ENCODE measurements at regions not wholly inside any gene's neighbourhood (a gene's known extent, or its start where the extent isn't known, plus 50 kb on each side); places are given as distances from the start of the nearest gene placed in this dataset.

DNA sequence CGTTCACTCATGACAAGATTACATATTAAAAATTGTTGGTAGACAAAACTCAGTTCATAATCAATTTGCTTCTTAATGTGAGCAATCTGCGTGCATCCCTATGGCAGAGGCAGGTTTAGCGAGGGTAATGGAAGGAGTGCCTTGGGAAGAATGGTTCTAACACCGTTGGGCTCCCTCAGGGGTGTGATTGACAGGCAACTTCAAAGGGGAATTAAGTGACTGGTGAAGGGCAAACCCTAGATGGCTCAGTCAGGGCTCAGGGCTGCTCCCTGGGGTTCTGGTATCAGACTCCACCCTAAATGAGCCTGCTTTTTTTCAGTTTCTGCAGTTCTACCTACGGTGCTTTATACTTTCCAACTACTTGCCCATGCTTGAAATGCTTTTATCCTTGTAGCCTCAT lies 419.5 kb upstream of the CELF4 start:
- DNase-seq: no peak

DNA sequence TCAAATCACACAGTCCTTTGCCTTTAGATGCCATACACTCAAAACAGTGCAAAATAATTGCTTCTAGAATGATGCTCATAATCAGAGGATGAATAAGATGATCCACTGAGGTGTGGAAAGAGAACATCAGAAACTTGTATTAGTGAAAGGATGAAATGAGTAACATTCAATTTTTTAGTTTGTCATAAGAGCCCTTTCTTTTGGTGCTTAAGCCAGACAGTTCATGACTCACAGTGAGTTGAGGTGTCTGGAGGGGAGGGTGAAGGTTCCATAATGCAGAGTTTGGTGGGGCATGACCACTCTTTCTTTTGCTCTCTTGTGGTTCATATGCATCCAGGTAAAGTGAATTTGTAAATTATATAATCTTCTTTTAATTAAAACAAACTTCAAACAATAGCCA lies 415.0 kb upstream of the CELF4 start:
- no peak for DNase-seq

DNA sequence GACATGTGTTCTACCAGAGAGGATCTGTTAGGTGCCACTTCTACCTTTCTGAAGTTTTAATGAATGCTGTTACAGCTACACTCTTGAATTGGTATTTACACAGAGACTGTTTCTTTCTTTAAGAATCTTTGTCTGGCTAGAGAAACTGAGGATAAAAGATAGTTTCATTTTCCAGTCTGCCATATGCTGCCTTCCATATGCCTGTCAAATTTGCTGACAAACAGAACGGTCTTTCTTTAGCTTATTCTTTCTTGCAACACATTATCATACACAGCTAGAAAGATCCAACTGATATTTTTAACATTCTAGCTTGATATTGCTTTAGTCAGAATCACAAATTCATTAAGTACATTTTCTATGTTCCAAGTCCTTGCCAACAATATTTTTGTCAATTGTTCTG lies 409.8 kb upstream of the CELF4 start:
- DNase-seq: no peak

DNA sequence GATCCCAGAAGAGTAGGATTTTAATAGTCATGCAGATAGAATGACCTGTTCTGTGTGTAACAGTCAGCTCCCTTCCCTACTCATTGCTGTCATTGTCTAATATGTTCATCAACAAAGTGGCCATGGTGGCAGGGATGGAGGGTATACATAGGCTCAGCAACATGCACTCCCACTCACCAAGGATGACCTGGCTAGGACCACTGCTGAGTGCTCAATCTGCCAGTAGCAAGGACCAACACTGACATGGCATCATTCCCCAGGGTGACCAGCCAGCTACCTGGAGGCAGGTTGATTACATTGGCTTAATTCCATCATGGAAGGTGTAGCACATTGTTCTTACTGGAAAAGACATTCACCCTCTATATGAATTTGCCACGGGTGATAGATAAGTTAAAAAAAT lies 401.7 kb upstream of the CELF4 start:
- no peak for DNase-seq

DNA sequence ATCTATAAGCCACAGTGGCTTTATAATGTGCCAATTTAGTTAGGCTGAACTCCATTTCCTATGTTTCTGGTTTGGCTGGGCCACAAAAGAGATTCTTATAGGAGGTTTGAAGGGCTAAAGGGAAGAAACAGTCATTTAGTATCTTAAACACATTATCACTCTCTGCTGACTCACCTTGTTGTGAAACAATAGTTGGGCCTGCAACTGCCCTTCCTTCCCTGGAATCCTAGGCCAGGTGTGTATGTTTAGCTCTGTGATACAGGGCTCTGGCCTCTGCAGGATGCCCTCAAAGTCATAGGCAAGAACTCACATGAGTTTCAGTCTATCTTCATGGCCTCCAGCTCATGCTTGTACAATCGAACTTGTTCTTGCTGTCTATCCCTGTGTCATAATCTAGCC lies 400.0 kb upstream of the CELF4 start:
- DNase-seq: no peak

DNA sequence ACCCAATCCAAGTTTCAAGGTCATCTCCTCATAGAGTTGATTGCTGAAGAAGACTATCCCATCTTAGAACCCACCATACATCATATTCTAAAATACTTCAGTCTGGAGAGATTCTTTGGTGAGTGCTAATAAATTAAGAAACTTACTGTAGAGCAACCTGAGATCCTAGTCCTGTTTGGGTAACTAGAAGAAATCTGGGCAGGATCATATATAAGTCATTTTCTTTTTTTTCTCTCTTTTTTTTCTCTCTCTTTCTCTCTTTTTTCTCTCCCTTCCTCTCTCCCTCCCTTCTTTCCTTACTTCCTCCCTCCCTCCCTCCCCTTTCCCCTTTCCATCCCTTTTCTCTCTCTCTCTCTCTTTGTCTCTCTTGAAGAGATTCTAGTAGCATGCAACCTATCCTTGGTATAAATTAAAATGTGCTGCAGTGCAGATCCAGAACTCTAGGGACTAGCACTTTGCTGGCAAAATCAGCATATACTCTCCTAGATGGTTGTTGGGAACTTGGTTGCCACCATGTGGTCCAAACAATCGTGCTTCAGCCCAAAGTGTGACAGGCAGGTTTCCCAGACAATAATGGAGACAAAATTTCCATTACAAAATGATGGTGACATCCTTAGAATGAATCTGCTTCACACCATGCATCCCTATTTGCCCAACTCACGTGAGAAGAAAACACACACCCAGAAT lies 399.4 kb upstream of the CELF4 start:
- DNase-seq: no peak

DNA sequence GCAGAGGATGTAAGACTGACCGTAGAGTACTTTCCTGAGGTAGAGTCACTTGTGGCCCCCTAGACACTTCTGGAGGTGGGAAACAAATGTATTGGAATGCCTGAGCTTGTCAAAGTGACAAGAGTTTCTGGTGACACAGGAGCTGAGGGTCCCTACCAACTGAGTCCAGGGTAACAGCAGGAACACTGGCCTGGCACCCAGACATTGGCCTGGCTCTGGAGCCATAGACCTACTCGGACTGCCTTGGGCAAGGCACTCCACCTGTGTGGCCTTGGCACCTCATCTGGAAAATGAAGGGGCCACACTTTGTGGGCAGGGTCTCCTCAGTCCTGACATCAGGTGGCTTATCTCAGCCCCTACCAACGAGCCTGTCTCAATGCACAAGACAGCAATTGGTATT lies 398.2 kb upstream of the CELF4 start:
- DNase-seq: no peak

DNA sequence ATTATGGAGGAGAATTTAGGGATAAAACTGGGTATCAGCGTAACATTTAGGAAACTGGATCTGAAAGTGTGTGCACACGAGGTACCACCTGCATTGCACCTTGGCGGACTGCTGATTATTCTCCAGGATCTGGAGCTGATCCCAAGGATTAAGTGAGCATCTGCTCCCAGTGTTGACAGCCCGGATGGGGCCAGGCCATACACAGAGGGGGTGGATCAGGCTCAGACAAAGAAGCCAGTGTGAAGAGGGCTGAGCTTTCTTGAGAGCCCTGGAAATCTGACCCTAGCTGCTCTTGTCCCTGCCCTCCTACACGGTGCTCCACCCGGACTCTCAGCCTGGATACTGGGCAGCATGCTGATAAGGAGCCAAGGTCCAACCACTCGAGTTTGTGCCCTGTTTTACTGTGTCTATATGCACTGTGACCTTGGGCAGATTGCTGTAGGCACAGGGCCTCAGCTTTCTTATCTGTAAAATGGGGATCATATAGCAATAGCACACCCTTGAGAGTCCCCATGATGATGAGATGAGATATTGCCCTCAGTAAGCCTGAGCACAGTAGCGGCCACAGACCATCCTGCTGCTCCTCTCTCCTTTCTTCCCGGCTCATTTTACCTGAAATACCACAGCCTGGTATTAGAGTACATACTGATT lies 396.8 kb upstream of the CELF4 start:
- no peak for DNase-seq

DNA sequence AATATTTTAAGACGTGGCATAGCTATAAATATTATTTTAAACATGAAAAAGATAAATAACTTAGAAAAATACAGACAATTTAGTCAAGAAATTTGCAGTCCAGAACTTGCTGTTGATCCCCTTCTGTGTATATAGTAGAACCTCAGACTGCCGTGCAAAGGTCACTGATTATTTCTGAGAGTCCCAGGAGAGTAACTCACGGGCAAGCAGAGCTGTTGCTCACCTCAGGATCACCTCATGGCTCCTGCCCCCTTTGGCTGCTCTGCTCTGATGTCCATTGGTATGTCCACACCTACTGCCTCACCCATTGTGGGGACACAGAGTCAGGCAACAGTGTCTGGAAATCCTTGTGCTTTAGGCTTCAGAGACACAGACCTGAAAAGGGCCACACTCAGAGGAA lies 392.9 kb upstream of the CELF4 start:
- no peak for DNase-seq

DNA sequence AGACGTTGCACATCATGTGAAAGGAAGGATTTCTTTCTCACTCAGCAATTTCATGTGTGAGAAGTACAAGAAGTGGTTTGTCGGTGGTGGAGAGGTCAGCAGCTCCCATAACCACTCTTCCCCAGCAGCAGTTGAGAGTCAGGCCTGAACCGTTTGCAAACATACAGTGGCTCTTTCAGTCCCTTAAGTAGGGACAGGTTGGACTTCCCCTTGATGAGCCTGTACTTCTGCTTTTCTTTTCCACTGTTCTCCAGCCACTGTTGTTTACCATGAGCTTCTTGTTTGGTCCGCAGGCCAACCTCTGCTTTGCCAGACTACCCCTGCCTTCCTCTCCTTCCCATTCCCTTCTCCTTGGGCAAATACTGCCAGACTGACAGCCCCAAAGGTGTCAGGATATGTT lies 391.3 kb upstream of the CELF4 start:
- no peak for DNase-seq

DNA sequence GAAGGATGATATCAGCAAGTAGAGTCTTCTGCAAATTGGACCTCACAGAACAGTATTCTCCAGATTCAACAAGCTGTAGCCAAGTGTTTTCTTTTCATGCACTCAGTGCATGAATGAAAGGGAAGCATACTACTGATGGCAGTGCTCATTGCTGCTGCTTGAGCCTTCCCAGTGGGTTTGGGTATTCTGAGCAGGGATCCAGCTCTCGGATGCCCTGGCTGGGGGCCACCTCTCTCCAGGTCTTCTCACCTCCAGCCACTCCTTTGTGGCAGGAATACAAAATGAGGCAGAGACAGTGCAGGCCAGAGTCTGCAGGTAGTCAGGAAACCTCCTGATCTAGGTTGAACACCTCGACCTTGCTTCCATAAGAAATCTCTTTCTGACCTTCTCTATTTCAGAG lies 390.4 kb upstream of the CELF4 start:
- DNase-seq: no peak

DNA sequence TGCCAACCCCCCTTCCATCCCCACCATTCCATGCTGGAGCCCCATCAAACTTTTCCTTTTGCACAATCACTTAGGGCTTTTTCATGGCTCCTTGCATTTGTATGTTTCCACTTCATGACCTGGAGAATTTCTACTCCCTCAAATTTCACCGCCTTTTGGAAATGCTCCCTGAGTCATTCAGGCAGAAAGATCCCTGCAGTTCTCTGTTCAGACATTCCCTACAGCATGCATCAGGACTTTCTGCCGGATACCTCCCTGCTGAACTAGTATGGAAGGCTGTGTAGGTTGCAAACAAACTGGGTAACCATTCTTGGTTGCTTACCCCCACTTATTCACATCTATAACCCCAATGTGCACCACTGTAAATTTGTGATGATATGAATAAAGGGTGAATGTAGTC lies 389.6 kb upstream of the CELF4 start:
- no peak for DNase-seq

DNA sequence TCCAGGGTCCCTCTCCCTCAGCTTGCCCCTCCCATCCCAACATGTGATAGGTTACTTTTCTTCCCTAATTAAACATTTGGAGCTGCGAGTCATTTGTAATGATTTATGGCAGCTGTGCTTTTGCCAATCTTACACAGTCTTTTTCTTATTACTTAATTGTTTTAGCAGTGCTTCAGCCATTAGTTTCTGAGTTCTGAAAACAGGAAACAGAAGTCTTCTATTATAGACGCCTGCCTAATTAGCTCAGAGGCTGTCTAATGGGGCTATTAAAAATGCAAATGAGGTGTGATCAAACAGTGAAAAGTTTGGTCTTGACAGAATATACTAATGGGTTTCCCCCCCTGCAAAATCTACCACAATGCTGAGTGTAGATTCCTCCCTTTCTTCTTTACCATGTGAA lies 388.3 kb upstream of the CELF4 start:
- no peak for DNase-seq

DNA sequence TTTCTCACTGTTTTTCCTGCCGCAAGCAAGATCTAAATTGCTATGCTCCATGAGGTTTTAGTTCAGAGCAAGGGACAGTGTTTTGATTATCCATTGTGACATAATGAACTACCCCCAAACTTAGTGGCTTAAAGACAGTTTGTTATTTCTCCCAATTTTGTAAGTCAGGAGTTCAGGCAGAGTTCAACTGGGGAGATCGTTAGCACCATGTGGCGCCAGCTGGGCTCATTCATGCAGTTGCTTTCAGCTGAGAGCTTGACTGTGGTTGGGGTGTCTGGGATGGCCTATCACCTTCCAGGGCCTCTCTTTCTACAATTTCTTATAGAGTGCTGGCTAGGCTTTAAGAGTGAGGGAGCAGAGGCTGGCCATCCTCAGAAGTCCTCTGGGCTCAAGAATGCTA lies 382.9 kb upstream of the CELF4 start:
- no peak for DNase-seq

DNA sequence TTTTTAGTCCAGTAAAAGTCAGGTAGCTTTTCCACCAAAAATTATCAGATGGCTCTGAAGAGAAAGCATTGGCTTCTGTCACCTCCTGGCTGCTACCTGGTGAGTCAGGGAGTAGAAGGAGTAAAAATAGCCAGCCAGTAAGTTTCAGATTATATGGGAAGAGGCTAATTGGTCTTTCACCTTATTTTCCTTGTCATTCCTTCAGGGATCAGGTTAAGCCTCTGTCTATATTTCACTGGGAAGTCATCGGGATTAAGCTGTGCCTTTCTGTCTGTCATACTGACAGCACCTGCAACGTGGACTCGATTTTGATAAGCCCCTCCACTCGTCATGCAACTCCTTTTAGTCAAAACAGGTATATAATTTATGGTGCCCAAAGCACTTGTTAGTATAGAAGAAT lies 380.7 kb upstream of the CELF4 start:
- DNase-seq: no peak

DNA sequence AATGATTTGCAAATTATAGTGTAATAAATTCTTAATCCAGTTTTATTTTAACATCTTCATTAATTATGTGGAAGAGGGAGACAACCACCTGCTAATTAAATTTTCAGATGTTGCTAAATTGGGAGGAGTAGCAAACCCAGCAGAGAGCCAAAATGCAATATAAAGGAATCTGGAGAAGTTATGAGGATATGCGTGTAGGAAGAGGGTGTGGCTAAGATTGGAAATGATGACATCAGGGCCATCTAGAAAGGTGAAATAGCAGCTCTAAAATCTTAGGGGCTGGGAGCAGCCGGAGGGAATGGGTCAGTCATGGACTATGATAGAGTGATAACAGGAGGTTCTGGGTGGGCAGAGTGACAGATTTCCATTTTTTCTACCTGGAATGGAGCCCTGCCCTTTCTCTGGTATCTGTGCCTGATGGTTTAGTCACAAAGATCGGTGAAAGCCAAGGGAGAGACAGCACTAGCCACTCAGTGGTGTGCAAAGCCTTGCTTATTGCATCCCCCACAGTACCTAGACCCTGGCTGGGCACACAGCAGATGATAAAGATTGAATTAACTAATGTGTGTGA lies 379.2 kb upstream of the CELF4 start:
- DNase-seq: no peak

DNA sequence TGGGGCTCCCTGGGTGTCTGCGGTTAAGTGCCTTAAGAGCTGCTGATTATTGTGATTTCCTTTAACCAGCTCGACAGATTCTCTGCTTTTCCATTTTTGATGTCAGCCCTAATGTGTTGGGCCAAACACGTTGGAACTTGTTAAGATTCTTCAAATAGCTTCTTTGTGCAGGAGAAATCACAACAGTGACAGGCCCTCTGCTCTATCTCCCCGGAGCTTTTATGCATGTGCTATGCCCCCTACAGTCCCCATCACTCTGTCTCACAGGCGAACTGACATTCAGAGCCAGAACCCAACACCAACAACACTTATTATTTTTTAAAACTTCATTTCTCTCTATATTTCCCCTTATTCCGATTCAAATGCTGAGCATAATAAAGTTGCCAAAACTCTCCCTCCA lies 371.7 kb upstream of the CELF4 start:
- DNase-seq: no peak

DNA sequence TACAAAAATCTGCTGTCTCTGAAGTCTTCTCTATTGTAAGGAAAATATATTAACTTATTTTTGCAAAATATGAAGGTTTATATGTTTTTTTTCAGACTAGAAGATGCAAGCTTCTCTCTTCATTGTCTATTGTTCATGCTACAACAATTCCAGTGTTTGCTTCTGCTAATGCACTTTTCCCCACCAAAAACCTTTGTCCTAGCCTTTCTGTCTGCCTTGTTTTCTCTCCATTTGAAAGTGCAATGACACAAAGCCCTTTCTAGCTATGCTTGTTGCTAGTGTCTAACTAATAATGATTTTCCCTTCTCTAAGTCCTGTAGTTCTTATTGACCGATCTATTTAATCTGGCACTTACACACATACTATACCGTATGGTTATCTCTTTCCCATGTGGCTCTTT lies 369.5 kb upstream of the CELF4 start:
- DNase-seq: no peak

DNA sequence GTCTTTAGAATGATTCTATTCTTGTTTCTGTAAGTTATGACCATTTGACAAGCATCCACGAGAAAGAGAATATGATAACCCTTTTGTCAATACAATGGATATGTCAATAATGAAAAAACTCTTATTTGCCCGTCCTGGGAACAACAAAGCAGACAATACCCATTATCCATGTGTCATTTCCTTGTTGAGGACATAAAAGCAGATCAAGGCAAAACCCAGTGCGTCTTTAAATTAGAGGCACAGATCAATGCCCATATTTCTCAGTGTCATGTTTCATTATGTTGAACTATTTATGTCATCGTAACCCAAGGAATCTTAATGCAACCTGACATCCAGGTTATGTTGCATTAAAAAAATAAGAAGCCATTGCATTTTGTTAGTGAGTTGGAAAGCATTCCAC lies 365.0 kb upstream of the CELF4 start:
- no peak for DNase-seq

DNA sequence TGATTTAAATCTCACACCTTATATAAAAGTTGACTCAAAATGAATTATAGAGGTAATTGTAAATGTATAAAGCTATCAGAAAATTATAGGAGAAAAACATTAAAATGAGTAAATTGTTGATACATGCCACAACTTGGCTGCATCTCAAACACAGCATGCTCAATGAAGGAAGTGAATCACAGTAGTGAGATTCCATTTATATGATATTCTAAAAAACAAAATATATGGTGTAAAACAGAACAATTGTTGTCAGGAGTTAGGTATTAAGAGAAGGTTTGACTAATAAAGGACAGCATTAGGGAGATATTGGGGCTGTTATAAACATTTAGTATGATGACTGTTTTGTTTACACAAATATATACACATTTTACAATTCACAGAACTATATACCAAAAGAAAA lies 356.6 kb upstream of the CELF4 start:
- DNase-seq: no peak

DNA sequence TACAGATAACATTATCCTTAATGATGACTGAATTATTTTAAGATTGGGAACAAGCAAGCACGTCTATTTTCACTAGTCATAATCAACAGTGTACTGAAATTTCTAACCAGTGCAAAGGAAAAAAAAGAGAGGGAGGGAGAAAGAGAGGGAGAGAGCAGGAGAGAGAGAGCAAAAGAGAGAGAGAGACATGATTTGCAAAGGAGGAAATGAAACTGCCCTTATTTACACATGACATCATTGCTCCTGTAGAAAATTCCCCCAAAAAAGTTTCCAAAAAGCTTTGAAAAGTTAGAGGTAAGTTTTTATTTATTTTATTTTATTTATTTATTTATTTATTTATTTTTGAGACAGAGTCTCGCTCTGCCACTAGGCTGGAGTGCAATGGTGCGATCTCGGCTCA lies 355.3 kb upstream of the CELF4 start:
- DNase-seq: no peak

DNA sequence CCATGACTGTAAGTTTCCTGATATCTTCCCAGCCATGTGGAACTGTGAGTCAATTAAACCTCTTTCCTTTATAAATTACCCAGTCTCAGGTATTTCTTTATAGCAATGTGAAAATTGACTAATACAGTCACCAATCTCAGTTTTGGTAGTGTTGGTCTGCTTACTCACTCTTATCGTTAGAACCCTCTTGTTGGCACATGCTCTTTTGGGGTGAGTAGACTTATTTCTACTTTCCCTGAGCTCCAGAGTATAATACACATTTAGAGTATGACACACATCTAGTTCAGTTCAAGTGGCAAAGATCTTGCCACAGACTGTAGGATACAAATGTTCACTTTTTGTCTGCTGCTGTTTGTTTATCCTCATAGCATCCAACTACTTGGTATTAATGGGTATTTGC lies 347.5 kb upstream of the CELF4 start:
- DNase-seq: no peak

DNA sequence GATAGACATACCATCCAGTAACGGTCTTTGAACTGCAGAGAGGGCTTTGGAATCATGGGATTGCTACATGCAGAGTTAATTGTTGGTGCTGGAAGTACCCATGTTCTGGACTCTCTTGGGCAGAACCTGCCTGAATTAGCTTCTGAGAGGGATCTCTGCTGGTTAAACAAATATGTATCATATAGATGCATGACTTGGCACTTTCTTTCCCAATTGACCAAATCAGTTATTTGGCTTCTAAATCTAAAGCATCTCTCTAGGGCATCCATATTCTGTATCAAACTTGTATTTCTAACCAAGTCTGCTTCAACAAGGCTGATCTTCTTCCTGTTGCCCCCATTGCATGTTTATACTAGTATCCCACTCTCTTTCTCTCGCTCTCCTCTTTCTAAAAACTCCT lies 336.7 kb upstream of the CELF4 start:
- no peak for DNase-seq

DNA sequence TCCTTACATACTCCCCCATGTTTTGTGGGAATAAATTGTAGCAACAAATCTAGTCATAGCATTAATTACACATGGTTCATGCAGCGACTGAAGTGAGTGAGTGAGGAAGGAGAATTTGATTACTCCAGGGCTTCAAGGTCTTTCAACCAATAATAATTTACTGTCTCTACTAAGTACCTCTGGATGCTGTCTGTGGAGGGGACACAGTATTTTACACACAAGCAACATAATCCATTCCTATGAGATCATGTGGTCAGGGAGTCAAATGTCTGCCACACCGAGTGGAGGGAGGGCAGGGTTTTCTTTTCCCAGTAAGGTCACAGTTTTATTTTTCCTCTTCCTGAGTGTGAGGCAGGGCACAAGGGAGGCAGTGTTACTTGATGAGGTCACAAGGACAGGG lies 334.7 kb upstream of the CELF4 start:
- DNase-seq: no peak

DNA sequence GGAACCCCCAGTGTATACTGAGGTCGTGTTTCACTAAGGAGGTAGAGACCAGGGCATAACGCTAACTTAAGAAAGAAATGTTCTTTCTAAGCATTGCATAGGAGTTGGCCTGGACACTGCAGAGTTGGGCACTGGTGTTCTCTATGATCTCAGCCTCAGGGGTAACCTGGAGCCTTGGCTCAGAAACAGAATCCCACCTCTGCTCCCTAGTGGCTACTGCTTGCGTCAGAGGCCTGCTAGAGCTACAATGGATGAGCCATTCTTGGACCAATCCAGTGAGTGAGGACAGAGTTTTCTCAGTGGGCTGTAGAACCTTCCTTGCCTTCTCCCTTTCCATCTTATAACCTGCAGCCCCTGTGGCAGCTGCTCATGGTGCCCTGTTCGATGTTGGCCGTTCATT lies 324.4 kb upstream of the CELF4 start:
- DNase-seq: no peak

Data from T-helper 9 cell (primary cell).